Inflammatory macrophage treated with lipopolysaccharide for 4 hours (primary cell): ENCODE measurements at regions not wholly inside any gene's neighbourhood (a gene's known extent, or its start where the extent isn't known, plus 50 kb on each side); places are given as distances from the start of the nearest gene placed in this dataset.

Source experiments
- DNase-seq: peaks from one replicate; pipeline ENCODE4 v3.0.0-alpha.2; 2020

- no peak for DNase-seq
Observed at GRCh38 chr2:12032975-12033374, 286.5 kb downstream of the LPIN1 start.

GRCh38 chr2:12033494-12033893 is 287.1 kb downstream of the LPIN1 start:
- DNase-seq: no peak

- DNase-seq: no peak
Observed at GRCh38 chr2:12034382-12034781, 287.9 kb downstream of the LPIN1 start.

- DNase-seq: no peak
Observed at GRCh38 chr2:12035029-12035720, 288.7 kb downstream of the LPIN1 start.

- DNase-seq: no peak
Observed at GRCh38 chr2:12035956-12036639, 289.7 kb downstream of the LPIN1 start.

GRCh38 chr2:12036640-12036983 is 290.2 kb downstream of the LPIN1 start:
- no peak for DNase-seq

GRCh38 chr2:12037301-12037700 is 290.9 kb downstream of the LPIN1 start:
- no peak for DNase-seq

- no peak for DNase-seq
Observed at GRCh38 chr2:12041236-12041635, 294.8 kb downstream of the LPIN1 start.

- no peak for DNase-seq
Observed at GRCh38 chr2:12043131-12043530, 296.7 kb downstream of the LPIN1 start.

GRCh38 chr2:12044857-12045256 is 298.4 kb downstream of the LPIN1 start:
- peak; percentile 44 for DNase-seq

GRCh38 chr2:12045864-12046291 is 299.4 kb downstream of the LPIN1 start:
- DNase-seq: peak; percentile 19

- DNase-seq: no peak
Observed at GRCh38 chr2:12046641-12047040, 300.2 kb downstream of the LPIN1 start.

- no peak for DNase-seq
Observed at GRCh38 chr2:12047761-12048160, 301.3 kb downstream of the LPIN1 start.

GRCh38 chr2:12048550-12048949 is 302.1 kb downstream of the LPIN1 start:
- no peak for DNase-seq

- peak; percentile 51 for DNase-seq
Observed at GRCh38 chr2:12050396-12050795, 304.0 kb downstream of the LPIN1 start.

GRCh38 chr2:12051831-12052230 is 305.4 kb downstream of the LPIN1 start:
- no peak for DNase-seq

GRCh38 chr2:12052796-12053195 is 306.4 kb downstream of the LPIN1 start:
- DNase-seq: peak; percentile 33

- DNase-seq: no peak
Observed at GRCh38 chr2:12054956-12055618, 308.7 kb downstream of the LPIN1 start.

- peak; percentile 34 for DNase-seq
Observed at GRCh38 chr2:12057436-12058166, 311.2 kb downstream of the LPIN1 start.

GRCh38 chr2:12059616-12060441 is 313.4 kb downstream of the LPIN1 start:
- no peak for DNase-seq

GRCh38 chr2:12060886-12061285 is 314.5 kb downstream of the LPIN1 start:
- DNase-seq: no peak

- no peak for DNase-seq
Observed at GRCh38 chr2:12061286-12062052, 315.0 kb downstream of the LPIN1 start.
